ENCODE measurements at regions not wholly inside any gene's neighbourhood (a gene's known extent, or its start where the extent isn't known, plus 50 kb on each side); places are given as distances from the start of the nearest gene placed in this dataset.

DNA sequence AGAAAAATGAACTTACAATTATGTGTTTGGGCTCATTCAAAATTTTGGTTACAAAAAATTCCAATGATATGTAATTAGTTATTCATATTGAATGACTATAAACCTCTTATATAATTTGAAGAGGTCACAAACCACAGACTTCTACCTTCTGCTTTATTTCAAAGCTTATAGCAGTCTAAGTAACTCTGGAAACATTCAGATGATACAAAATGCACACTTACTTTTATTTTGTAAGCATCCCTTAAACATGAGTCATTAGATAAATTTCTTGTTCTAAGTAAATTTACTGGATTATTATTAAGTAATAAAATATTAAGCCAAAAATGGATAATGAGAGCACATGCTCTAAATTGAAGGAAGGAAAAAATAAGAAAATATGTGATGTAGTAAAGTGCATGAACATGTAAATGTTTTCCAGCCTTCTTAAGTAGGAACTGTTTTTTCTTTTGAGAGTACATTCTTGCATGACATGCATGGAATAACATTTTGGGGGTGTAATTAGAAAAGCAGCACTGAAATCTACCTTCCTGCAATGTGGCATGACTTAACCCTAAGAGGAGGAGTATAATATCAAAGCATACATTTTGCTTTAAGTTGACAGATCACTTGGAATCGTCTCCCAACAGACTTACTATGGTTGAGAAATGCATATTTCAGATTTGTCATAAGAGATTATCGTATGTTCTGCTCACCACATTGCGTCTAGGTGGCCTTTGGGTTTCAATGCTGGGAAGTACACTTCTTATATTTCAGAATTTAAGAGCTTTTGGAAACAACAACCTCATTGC, 372.7 kb upstream of the HSF2 start:
- no peak for DNase-seq

DNA sequence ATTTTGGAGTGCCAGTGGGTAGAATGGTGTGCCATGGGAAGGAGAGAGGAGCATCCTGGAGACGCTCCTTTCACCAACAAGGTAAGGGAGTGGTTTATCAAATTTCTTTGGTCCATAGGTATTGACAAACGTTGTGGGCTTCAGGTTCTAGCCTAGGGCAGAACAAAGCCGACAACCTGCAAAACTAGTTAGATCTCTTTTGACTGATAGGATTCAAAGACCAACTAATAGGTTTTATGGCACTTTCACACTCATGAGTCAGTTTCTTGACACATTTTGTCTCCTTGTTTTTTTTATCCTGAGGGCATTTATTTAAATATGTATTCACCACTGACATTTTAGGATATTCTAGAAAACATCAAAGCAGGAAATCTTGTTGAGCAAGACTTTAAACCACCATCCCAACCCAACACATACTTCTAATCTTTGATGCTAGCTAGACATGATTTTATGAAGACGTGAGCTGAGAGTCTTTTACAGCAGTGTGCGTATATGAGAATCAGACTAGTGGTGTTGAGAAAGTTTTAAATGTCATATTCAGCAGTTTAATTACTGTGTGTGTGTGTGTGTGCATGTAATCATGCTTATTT, 370.4 kb upstream of the HSF2 start:
- DNase-seq: no peak

DNA sequence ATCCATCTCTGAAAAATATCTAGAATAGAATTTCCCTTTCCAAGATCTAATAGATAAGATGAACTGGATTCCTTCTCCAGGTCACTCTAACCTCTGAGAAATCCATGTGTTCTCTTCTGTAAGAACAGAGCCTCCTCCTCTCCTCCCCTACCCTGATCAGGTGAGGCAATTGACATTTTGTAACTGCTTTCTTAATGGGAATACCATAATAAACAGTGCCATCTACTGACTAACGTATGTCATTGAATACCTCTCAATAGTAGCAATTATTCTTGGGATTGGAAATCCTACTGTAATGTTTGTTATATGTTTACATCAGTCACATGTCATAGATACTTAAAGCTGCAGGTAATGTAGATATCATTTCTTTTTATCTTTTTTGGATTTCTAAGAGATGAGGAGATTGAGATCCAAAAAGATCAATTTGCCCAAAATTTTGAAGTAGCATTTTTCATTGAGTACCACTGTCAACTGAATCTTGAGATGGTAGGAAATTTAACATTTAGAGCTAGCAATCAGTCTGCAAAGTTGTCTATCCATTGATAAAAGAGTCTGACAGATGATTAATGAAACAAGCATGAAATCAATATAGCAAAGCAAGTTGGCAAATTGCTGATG, 365.8 kb upstream of the HSF2 start:
- DNase-seq: peak in 1 of 2 experiments; percentile 14

DNA sequence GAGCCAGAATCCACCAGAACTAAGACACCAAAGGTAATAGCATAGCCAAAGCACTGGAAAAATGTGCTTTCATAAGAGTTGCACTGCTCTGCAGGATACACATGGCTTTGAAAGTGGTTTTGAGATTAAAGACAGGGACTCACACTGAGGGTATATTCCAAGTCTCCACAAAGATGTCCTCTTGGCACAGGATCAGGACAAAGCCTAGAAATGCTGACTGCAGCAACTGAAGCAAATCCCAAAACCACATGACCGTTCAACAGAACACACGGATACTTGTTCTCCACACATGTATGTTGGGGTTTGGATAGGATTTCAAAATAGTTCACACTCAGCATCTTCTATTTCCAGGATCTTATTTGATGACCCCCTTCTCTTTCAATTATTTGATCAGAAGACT, 364.3 kb upstream of the HSF2 start:
- DNase-seq: no peak

DNA sequence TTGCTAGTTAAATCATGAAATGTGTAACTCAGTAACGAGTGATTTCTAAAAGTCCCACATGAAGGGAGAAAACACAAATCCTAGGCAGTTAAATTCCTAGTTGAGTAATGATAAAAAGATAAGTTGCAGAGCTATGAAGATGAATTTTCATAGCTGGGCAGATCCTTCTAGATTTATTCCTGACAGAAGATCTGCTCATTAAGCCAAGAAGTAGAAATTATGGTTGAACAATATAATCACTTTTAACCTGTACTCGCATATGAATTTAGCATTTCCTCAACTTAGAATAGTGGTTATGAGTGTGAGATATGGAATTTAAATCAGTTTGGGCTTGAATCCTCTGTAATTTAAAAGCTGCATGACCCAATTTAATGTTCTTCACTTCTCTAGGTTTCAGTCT, 359.2 kb upstream of the HSF2 start:
- DNase-seq: no peak

DNA sequence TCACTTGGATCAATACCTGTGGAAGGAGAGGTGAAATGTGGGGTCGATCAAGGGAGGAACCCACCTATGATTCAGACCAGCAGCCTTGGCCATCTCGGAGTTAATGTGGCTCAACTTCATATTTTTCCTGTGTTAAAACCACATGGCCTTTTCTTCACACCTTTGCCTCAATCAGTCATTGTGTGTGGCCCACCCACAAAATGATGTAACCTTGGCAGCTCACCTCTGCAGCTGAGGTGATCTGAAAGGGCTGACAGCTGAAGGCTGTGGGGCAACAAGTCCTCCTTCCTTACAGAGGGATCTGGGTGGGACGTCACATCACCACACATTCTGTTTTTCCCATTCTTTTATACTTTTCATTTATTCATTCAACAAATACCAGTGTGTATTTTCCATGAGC, 357.1 kb upstream of the HSF2 start:
- DNase-seq: no peak

DNA sequence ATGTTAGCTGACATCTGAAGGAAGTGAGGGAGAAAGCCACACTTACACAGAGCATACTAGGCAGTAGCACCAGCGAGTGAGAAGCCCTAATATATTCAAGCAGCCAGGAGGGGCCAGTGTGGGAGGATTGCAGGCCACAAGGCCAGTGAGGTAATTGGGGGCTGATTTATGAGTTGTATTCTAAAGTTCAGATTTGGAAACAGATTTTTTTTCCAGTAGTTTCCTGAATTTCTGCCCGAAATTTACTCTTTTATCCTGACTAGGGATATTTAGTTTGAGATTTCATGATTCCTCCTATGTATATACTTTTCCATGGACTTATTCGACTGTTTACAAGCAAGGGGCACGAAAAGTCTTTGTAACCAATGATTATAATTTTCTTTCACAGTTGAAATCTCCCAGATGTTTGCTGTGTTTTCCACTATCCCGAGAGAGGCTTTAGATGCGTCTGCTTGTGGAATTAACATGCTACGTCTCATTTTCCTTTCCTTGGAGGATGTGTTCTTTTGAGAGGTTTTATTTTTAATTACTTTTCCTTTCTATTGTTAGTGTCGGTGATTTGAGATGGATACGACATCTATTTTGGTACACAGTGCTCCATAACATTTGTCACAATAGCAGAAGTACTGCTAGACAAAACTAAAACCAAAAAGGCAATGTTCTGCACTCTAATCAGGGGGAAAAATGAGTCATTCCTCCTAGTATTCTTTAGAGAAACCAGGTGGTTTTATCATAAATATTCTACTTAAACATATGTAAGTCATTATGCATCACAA, 356.3 kb upstream of the HSF2 start:
- DNase-seq: no peak

DNA sequence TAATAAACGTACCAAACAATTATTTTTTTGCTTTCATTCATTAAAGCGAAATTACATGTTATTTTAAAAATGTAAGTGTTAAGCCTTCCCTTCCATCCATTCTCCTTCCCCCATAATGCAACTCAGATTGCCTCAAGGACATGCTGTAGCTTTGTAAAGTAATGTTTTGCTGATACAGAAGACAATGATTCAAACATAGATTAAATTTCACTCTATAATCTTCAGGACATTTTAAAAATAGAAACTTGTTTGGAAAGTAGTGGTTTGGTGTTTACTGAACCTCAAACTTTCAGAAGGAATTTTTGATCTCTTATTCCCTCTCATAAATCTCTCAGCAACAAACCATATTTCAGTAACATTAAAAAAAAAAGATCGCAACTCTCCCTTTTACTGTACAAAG, 350.9 kb upstream of the HSF2 start:
- no peak for DNase-seq

DNA sequence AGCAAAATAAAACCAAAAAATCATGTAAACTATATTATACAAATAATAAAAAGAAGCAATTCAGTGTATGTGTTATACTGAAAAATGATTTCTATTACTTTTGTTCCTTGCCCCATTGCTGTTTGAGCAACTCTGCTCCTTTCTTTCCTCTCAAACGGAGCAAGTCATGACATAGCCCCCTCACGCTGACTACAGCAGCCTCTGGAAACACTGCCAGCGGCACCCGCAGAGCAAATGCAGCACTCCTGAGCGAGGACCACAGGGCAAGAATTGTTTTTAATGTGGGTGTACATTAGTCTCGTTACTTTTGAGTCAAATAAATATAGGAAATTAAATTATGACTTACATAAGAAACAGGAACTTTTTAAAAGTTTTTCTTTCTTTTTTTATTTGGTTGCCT, 350.1 kb upstream of the HSF2 start:
- DNase-seq: no peak

DNA sequence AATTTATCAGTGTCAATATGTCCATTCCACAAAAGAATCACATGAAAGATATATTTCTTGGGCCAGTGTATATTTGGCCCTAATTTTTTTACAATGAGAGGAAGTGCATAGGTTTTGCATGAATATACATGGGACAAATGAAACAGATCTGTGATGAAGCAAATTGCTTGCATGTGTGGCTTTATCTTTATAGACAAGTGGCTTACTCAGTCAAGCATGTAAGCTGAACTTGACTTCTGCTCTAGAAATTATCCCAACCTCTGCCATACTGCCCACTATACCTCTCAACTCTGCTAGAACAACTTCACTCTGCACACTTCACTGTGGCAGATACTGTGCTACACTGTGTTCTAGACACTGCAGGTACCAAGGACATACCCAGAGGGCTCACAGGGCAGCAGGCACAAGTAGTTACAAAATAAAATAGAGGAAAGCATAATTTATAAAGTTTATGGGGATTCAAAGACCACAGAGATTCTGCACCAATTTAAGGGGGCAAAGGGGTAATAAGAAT, 349.2 kb upstream of the HSF2 start:
- no peak for DNase-seq

DNA sequence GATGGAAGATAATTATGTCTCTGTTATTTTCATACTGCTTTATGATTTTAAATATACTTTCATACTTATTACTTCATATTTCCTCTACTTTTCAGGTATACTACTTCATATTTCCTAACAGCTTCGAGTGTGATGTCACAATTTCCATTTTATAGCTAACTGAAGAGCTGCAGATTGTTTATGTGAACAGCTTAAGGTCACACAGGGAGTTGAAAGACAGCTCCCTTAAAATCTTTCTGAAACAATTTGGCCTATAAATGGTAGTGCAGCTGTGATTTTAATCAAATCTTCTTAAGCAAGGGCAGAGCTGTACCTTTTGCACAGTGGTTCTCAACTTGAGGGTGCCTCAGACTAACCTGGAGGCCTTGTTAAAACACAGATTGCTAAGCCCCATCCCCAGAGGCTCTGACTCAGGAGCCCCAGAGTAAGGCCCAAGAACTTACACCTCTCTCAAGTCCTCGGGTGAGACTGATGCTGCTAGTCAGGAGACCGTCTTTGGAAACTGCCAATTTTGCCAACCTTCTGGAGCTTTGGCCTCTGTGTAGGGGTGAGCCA, 347.0 kb upstream of the HSF2 start:
- DNase-seq: no peak

DNA sequence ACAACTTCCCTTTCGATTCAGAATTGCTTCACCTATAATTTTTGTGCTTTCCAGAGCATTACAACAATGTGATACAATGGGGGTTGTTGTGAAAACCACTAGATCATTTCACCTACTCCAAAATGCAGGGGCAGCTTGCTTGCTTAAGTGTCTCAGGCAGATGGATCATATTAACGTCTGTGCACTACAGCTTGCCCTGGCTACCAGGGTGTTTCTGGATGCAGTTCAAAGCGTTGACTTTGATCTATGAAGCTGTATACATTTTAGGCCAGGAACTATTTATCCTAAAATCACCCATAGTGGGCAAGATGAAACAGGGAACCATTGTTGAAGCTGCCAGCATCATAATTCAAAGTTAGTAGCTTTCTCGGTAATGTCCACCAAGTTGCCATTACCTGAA, 339.5 kb upstream of the HSF2 start:
- no peak for DNase-seq

DNA sequence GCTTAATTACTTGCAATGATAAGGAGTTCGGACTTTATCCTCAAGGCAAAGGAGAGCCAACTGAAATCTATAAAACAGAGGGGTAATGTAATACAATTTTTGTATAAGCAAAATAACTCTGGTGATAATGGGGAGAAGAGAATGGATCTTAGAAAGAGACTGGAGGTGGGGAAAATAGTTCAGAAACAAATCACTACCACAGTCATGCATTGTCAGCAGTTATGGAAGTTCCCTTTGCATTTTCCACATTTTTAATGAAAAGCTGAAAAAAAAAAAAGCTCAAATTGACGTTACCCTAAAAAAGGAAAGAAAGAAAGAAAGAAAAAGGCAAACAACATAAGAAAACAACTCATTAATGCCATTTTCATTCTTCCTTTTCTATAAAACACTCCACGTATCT, 337.6 kb upstream of the HSF2 start:
- no peak for DNase-seq

DNA sequence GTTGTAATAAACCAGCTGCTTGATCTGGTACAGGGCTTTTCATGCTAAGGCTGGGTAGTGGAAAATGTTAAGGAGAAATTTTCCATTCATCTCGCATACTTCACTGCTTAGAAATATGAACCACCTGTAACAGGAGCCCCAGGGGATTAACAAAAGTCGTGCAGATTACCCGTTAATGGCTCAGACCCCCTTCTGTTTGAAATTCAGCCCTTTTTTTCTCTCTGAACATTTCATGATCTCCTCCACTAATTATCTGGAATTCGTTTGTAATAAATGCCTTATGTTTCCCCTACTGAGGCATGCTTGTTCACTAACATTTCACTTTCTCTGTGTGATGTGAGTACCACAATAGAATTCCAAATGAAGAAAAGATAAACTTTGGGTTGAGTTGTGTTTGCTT, 336.4 kb upstream of the HSF2 start:
- no peak for DNase-seq

DNA sequence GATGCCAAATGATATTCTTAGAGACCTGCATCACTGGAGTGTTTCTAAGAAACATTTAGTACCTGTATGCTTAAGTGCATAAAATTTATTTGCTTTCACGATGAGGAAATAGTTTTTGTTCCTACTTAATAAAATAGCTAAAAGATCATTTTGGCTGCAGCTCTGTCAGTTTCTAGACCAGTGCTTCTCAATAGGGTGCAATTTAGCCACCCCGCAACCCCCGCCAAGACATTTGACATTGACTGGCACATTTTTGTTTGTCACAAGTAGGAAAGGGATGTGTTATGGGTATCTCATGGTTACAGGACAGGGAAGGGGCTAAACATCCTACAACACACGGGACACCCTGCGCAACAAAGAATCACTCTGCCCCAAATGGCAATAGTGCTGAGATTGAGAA, 335.7 kb upstream of the HSF2 start:
- DNase-seq: no peak

DNA sequence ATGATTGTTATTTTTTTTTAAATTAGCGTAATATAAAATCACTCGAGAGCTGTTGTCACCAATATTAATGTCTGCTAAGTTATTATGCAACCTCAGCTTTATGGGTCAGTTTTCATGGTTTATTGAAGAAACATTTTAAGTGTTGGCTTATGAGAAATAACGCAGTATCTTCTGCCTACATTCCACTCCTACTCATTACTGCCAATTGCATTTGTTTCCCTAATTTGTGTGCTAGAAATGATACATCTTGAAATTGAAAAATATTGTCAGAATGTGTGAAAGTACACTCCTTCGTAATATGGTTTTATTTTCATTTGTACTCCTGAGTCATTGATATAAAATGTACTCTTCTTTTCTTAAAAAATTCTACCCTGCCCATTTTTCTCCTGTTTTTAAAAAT, 333.3 kb upstream of the HSF2 start:
- DNase-seq: no peak

DNA sequence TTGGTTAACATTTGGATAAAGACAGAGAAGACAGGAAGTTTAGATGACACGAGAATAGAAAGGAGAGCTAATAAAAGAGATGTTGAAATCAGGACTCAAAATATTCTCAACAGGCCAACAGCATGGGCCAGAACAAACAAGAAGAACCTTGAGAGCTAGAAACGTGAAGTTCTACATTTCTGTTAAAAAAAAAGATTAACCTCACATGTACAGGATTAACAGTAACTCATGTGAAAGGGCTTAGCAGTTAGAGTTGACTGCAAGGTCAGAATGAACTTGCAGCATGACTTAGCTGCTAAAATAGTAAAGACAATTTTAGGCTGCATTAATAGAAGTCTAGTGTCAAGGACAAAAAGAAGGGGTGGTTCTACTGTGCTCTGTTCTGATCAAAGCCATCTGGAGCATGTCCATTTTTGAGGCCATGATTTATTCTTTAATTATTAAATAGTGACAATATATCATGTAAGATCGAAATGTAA, 331.1 kb upstream of the HSF2 start:
- no peak for DNase-seq

DNA sequence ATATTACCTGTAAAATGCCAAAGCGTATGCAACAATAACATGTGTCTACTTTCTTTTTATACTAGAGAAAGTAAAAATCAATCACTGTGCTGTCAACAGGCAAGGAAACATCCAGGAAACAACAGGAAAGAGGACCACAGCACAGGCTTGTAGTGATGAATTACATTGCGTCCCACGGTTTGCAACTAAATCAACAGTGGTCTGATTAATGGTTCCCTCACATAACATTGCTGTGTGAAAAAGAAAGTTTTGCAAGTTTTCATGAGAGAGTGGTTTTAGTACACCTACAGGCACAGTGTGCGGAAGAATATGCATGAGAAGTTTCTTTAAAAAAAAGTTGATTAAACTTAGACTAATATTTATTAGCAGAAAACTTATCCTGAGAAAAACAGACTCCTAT, 329.5 kb upstream of the HSF2 start:
- no peak for DNase-seq

DNA sequence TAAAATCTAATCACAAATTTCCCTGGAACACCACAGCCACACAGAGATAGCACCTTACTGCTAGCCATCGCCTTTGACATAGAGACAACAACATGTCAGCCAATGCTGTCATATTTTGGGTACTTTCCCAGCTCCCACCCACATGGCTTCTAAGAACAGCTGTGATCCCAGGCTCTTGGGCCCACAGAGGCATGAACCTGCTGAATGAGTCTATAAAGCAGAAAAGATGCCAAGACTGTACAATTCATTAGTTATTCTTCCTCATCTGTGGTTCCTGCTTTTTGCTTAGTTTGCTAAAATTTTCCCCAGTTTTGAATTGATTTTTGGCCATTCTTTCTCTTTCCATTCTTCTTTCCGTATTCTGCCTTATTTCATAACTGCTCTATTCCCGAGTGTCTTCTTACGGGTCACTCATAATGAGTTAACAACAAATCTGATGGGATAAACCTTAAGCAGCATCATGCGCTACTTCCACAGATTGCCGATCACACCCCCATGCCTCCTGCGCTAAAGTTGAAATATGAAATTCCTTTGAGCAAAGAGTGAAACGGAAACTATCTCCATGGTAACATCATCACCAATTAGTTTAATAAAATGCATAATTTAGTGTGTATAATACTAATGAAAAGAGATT, 327.3 kb upstream of the HSF2 start:
- DNase-seq: peak in 1 of 2 experiments; percentile 1

DNA sequence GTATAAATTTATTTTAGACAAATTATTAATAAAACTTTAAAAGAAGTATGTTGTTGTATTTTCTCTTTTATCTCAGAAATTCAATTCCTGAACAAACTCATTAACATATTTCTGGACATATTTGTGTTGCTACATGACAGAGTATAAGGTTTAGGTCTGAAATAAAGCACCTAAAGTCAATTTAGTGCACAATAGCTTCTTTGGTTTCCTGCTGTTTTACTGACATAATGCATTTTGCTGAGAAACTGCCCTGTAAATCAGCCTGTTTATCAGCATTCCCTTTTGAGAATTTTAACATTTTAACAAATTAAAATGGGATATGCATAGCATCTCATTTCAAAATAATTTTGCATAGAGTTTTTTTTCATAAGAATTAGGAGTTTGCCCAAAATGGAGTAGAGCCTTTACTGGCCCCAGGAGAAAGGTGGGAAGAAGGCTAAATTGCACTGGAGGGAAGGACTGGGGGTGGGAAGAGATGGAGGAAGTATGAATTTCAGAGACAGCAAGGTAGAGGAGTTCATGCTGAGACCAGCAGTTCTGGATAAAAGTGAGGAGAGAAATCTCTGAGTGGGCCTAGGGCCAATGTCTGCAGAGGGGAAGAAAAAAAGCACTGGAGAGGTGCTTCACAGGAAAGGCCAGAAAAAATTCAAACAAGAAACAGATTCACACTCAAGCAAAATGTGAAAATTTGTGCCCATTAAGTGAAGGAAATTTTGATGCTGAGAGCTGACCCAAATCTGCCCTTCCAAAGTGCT, 324.2 kb upstream of the HSF2 start:
- DNase-seq: no peak

DNA sequence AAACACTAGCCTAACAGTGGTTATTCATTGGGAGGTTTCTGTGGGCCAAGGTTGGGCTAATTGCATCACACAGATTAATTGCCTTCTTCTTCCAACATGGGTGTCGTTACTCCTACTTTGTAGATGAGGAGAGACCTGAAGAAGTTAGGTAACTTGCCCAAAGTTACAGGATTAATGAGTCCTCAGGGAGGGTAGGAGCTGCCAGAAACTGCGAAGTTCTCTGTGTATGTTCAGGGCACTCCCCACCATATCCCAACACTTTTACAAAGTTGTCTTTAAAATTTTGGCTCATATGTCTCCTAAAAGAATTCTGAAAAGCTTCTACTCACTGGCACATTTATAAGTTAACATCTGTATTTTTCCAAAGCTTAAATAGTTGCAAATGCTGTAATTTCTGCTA, 323.5 kb upstream of the HSF2 start:
- no peak for DNase-seq

DNA sequence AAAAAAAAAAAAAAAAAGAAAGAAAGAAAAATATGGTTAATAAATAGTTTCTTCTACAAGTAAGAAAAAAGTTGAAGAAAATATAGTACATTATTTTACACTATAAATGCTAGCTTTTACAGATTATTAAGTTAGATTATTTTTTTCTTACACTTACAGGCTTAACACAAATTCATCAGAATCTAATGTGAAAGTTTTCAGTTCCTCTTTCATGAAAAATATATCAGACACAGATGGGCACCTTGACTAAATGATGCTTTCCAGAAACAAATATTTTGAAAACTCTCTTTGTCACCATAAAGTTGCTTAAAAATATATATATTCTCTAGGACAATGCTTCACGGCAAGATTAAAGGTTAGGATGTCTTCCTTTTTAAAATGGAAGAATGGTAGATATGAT, 321.8 kb upstream of the HSF2 start:
- no peak for DNase-seq

Data from NCI-H446 (cell line).